Brain microvascular endothelial cell (primary cell): ENCODE measurements at regions not wholly inside any gene's neighbourhood (a gene's known extent, or its start where the extent isn't known, plus 50 kb on each side); places are given as distances from the start of the nearest gene placed in this dataset.

ENCODE experiments used
- DNase-seq: peaks from one replicate; pipeline ENCODE4 v3.0.0-alpha.2; 2020
- H3K27ac ChIP-seq: fragments of 250-450 bp; sonication (Bioruptor Pico); 2 replicates; pipeline ENCODE4 v1.5.1; 2020; ENCODE audit warnings: mild to moderate bottlenecking, moderate library complexity
- H3K27me3 ChIP-seq: fragments of 250-450 bp; sonication (Bioruptor Pico); replicated peaks from 2 replicates; pipeline ENCODE4 v1.5.1; 2020; ENCODE audit warnings: mild to moderate bottlenecking
- H3K36me3 ChIP-seq: fragments of 250-450 bp; sonication (Bioruptor Pico); replicated peaks from 2 replicates; pipeline ENCODE4 v1.5.1; 2020; ENCODE audit warnings: mild to moderate bottlenecking
- H3K4me3 ChIP-seq: 2 replicates; pipeline ENCODE4 v1.5.1; 2011; ENCODE audit warnings: low read depth, mild to moderate bottlenecking, control low read depth, low read length, moderate library complexity
- CTCF ChIP-seq: IDR thresholded peaks from 2 replicates; pipeline ENCODE4 v1.5.1; 2011; ENCODE audit warnings: low read depth, mild to moderate bottlenecking, moderate library complexity, low read length, control low read depth, inconsistent platforms; ENCODE audit errors: missing control alignments
- in situ Hi-C: cut with HindIII; loops from 2 replicates; pipeline ENCODE4 v1.10.0; 2017; ENCODE audit warnings: low sequenced_read_pairs, low pct_ligation_motif_present

GRCh38 chr4:78688366-78688765 lies 87.8 kb upstream of the BMP2K start:
- Histone ChIP-seq H3K27ac (no peak overlapping the region), H3K36me3 (no peaks in the 10 kb centered on the region), H3K27me3 (no peaks in the 10 kb centered on the region), H3K4me3 (no peak overlapping the region)
- no peak for DNase-seq
- in situ Hi-C loops = no loop called here
- no peak for TF ChIP-seq CTCF

GRCh38 chr4:78689261-78689660 lies 86.9 kb upstream of the BMP2K start:
- DNase-seq = no peak
- in situ Hi-C loops = no loop called here
- no peaks in the 10 kb centered on the region for H3K36me3 ChIP-seq
- no peak for TF ChIP-seq CTCF
- no peak overlapping the region for H3K27ac ChIP-seq
- no peaks in the 10 kb centered on the region for H3K27me3 ChIP-seq
- no peak overlapping the region for H3K4me3 ChIP-seq

GRCh38 chr4:78689700-78690323 lies 86.3 kb upstream of the BMP2K start:
- H3K36me3 ChIP-seq = no peaks in the 10 kb centered on the region
- no peak for TF ChIP-seq CTCF
- H3K27me3 ChIP-seq = no peaks in the 10 kb centered on the region
- in situ Hi-C loops = no loop called here
- no peak overlapping the region for H3K4me3 ChIP-seq
- no peak for DNase-seq
- H3K27ac ChIP-seq = no peak overlapping the region

- DNase-seq = peak; percentile 30
- no peak for TF ChIP-seq CTCF
- in situ Hi-C loops = no loop called here
- Histone ChIP-seq H3K27me3 (no peaks in the 10 kb centered on the region), H3K36me3 (no peaks in the 10 kb centered on the region), H3K4me3 (no peak overlapping the region), H3K27ac (no peak overlapping the region)
Observed at GRCh38 chr4:78691334-78691754, 84.8 kb upstream of the BMP2K start.

GRCh38 chr4:78691971-78692821 lies 84.0 kb upstream of the BMP2K start:
- Histone ChIP-seq H3K27ac (no peak overlapping the region), H3K27me3 (no peaks in the 10 kb centered on the region), H3K36me3 (no peaks in the 10 kb centered on the region), H3K4me3 (no peak overlapping the region)
- in situ Hi-C loops = no loop called here
- peak; percentile 41 for DNase-seq
- no peak for TF ChIP-seq CTCF

- DNase-seq = no peak
- in situ Hi-C loops = no loop called here
Observed at GRCh38 chr4:78692822-78693170, 83.4 kb upstream of the BMP2K start.

More at GRCh38 chr4:78692822-78693170, 83.4 kb upstream of the BMP2K start:
- no peak for TF ChIP-seq CTCF
- Histone ChIP-seq H3K27me3 (no peaks in the 10 kb centered on the region), H3K27ac (no peak overlapping the region), H3K36me3 (no peaks in the 10 kb centered on the region), H3K4me3 (no peak overlapping the region)
